ENCODE measurements at regions not wholly inside any gene's neighbourhood (a gene's known extent, or its start where the extent isn't known, plus 50 kb on each side); places are given as distances from the start of the nearest gene placed in this dataset.
A peak's percentile ranks its signal among the peaks of the same experiment; 100 is the strongest.

GRCh38 chr9:85118990-85119755 is 449.6 kb downstream of the NTRK2 start:
- TF ChIP-seq, protein P1, sequence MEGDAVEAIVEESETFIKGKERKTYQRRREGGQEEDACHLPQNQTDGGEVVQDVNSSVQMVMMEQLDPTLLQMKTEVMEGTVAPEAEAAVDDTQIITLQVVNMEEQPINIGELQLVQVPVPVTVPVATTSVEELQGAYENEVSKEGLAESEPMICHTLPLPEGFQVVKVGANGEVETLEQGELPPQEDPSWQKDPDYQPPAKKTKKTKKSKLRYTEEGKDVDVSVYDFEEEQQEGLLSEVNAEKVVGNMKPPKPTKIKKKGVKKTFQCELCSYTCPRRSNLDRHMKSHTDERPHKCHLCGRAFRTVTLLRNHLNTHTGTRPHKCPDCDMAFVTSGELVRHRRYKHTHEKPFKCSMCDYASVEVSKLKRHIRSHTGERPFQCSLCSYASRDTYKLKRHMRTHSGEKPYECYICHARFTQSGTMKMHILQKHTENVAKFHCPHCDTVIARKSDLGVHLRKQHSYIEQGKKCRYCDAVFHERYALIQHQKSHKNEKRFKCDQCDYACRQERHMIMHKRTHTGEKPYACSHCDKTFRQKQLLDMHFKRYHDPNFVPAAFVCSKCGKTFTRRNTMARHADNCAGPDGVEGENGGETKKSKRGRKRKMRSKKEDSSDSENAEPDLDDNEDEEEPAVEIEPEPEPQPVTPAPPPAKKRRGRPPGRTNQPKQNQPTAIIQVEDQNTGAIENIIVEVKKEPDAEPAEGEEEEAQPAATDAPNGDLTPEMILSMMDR (IDR thresholded peaks at IDR 0.05) = no peak
- TF ChIP-seq POLR2AphosphoS5 (IDR thresholded peaks at IDR 0.05) (no peak), EP300 (IDR thresholded peaks at IDR 0.05; ENCODE audit: low read depth) (no peak), POLR2A (IDR thresholded peaks at IDR 0.05) (no peak)
- WGBS, 2 donors (ENCODE audit: low coverage in 1 of 2) = 60 to 65% methylated on average over 1 of the region's 1 CpG
- intact Hi-C loops (cut with DNase I; ENCODE audit: low total_unique reads) = no loop called here

DNA sequence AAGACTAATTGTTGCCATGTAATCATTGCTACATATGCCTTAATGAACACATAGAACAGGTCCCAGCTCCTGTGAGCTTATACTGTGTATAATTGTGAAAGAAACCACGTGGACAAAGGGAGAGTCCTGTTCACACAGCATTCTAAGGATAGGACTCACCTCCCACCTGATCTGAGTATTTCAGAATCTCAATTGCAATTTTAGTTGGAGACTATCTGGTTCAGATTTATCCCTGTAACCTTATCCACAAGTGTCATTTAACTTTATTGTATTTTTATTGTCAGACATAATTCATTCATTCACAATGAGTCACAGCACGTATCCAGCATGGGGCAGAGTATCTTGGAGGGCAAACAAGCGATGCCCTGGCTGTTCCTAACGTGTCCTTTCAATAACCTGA is 448.3 kb downstream of the NTRK2 start:
- TF ChIP-seq, protein P1 (IDR thresholded peaks at IDR 0.05) = no peak
- TF ChIP-seq EP300 (IDR thresholded peaks at IDR 0.05; ENCODE audit: low read depth) (no peak), POLR2A (IDR thresholded peaks at IDR 0.05) (no peak), POLR2AphosphoS5 (IDR thresholded peaks at IDR 0.05) (no peak)
- H3K36me3 ChIP-seq = no peaks in the 10 kb centered on the region
- in situ Hi-C loops (cut with MboI; ENCODE audit: low pct_ligation_motif_present in 1 of 4, low pct_unique_long_range_greater_than_20kb in 1 of 4, low sequenced_read_pairs in 3 of 4) (no loop called here), intact Hi-C loops (cut with DNase I; ENCODE audit: low total_unique reads) (no loop called here)
- H3K4me1 ChIP-seq = no peaks in the 10 kb centered on the region
- no peak overlapping the region for H3K4me3 ChIP-seq
- no peaks in the 10 kb centered on the region for H3K9me3 ChIP-seq
- WGBS, 2 donors (ENCODE audit: low coverage in 1 of 2) = 28 to 31% methylated on average over 4 of the region's 4 CpGs
- peak; percentile 24 for DNase-seq
- no peak overlapping the region for H3K27ac ChIP-seq
- H3K27me3 ChIP-seq = no peaks in the 10 kb centered on the region

More at GRCh38 chr9:85118990-85119755, 449.6 kb downstream of the NTRK2 start:
- Histone ChIP-seq H3K27ac (no peak overlapping the region), H3K36me3 (no peaks in the 10 kb centered on the region), H3K9me3 (no peaks in the 10 kb centered on the region), H3K4me3 (no peak overlapping the region), H3K4me1 (no peaks in the 10 kb centered on the region), H3K27me3 (no peaks in the 10 kb centered on the region)
- DNase-seq = no peak
- in situ Hi-C loops (cut with MboI; ENCODE audit: low pct_ligation_motif_present in 1 of 4, low pct_unique_long_range_greater_than_20kb in 1 of 4, low sequenced_read_pairs in 3 of 4) = no loop called here

DNA sequence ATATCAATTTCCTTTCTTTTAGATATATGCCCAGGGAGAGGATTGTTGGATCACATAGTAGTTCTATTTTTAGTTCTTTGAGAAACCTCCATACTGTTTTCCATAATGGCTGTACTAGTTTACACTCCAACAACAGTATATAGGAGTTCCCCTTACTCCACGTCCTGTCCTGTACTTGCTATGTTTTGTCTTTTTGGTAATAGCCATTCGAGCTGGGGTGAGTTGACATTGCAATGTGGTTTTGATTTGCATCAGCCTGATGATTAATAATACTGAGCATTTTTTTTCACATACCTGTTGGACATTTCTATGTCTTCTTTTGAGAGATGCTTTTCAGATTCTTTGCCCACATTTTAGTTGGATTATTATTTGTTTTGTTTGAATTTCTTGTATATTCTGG is 445.9 kb downstream of the NTRK2 start:
- Histone ChIP-seq H3K9me3 (no peaks in the 10 kb centered on the region), H3K4me1 (no peaks in the 10 kb centered on the region), H3K4me3 (no peak overlapping the region), H3K27ac (no peak overlapping the region), H3K27me3 (no peaks in the 10 kb centered on the region), H3K36me3 (no peaks in the 10 kb centered on the region)
- DNase-seq = no peak
- 79 to 83% methylated on average over 2 of the region's 2 CpGs for WGBS, 2 donors (ENCODE audit: low coverage in 1 of 2)
- in situ Hi-C loops (cut with MboI; ENCODE audit: low pct_ligation_motif_present in 1 of 4, low pct_unique_long_range_greater_than_20kb in 1 of 4, low sequenced_read_pairs in 3 of 4) (no loop called here), intact Hi-C loops (cut with DNase I; ENCODE audit: low total_unique reads) (no loop called here)
- TF ChIP-seq, protein P1 (IDR thresholded peaks at IDR 0.05) = no peak
- TF ChIP-seq POLR2AphosphoS5 (IDR thresholded peaks at IDR 0.05) (no peak), POLR2A (IDR thresholded peaks at IDR 0.05) (no peak)

- no peaks in the 10 kb centered on the region for H3K27me3 ChIP-seq
- in situ Hi-C loops (cut with MboI; ENCODE audit: low pct_ligation_motif_present in 1 of 4, low pct_unique_long_range_greater_than_20kb in 1 of 4, low sequenced_read_pairs in 3 of 4) = no loop called here
Observed at GRCh38 chr9:85114799-85115198, 445.3 kb downstream of the NTRK2 start.

More at GRCh38 chr9:85114799-85115198, 445.3 kb downstream of the NTRK2 start:
- TF ChIP-seq POLR2AphosphoS5 (IDR thresholded peaks at IDR 0.05) (no peak), EP300 (IDR thresholded peaks at IDR 0.05; ENCODE audit: low read depth) (no peak), POLR2A (IDR thresholded peaks at IDR 0.05) (no peak)
- TF ChIP-seq, protein P1 (IDR thresholded peaks at IDR 0.05) = no peak
- H3K4me3 ChIP-seq = no peak overlapping the region
- intact Hi-C loops (cut with DNase I; ENCODE audit: low total_unique reads) = no loop called here
- H3K9me3 ChIP-seq = no peaks in the 10 kb centered on the region
- DNase-seq = no peak
- WGBS, 2 donors (ENCODE audit: low coverage in 1 of 2) = 70 to 88% methylated on average over 2 to 3 of the region's 3 CpGs
- no peak overlapping the region for H3K27ac ChIP-seq
- no peaks in the 10 kb centered on the region for H3K36me3 ChIP-seq
- H3K4me1 ChIP-seq = no peaks in the 10 kb centered on the region

Measured in transverse colon (tissue), 4 donors.